Keratinocyte (primary cell): ENCODE measurements at regions not wholly inside any gene's neighbourhood (a gene's known extent, or its start where the extent isn't known, plus 50 kb on each side); places are given as distances from the start of the nearest gene placed in this dataset.

Experiments used
- DNase-seq: peaks from one replicate; pipeline ENCODE4 v3.0.0-alpha.2; 2011; ENCODE audit warnings: low read depth, missing footprints, low spot score
- FAIRE-seq: peaks from 2 replicates; lab custom pipeline; 2011; peaks lifted over from hg19 to GRCh38; lab: Jason Lieb, UNC
- H2AFZ ChIP-seq: 2 replicates; pipeline ENCODE4 v1.6.0; 2012; ENCODE audit warnings: low read length, control low read depth, inconsistent platforms; ENCODE audit not compliant: control insufficient read depth
- H3K27ac ChIP-seq: 2 replicates; pipeline ENCODE4 v1.5.1; 2011; ENCODE audit warnings: low read length; ENCODE audit not compliant: control insufficient read depth, insufficient read depth
- H3K27me3 ChIP-seq: 3 replicates; pipeline ENCODE4 v1.6.0; 2011; ENCODE audit warnings: low read length; ENCODE audit not compliant: control insufficient read depth, insufficient read depth; ENCODE audit errors: extremely low read depth
- H3K36me3 ChIP-seq, 2 experiments: 2 replicates in 1 of 2; 3 replicates in 1 of 2; pipeline ENCODE4 v1.5.1; 2011; ENCODE audit warnings: low read length in 2 of 2, mild to moderate bottlenecking in 1 of 2; ENCODE audit not compliant: control insufficient read depth in 2 of 2, insufficient read depth in 2 of 2; ENCODE audit errors: extremely low read depth in 1 of 2
- H3K4me1 ChIP-seq: 3 replicates; pipeline ENCODE4 v1.5.1; 2011; ENCODE audit warnings: low read length; ENCODE audit not compliant: control insufficient read depth, insufficient read depth; ENCODE audit errors: extremely low read depth
- H3K4me2 ChIP-seq: 3 replicates; pipeline ENCODE4 v1.6.0; 2011; ENCODE audit warnings: low read depth, low read length; ENCODE audit not compliant: control insufficient read depth, insufficient read depth; ENCODE audit errors: extremely low read depth
- H3K4me3 ChIP-seq, 3 experiments: fragments of 200-600 bp in 1 of 3; sonication (generic) in 1 of 3; 2 replicates in 2 of 3; 3 replicates in 1 of 3; pipeline ENCODE4 v1.5.1; 2011 to 2016; ENCODE audit warnings: low read length in 3 of 3, mild to moderate bottlenecking in 3 of 3, control low read depth in 2 of 3, inconsistent platforms in 1 of 3, low read depth in 1 of 3, mixed read lengths in 1 of 3, mixed run types in 1 of 3, moderate library complexity in 1 of 3; ENCODE audit not compliant: control insufficient read depth in 2 of 3, insufficient read depth in 2 of 3; ENCODE audit errors: extremely low read depth in 1 of 3
- H3K79me2 ChIP-seq: 2 replicates; pipeline ENCODE4 v1.6.0; 2012; ENCODE audit warnings: low read length; ENCODE audit not compliant: control insufficient read depth, insufficient read depth
- H3K9ac ChIP-seq: 3 replicates; pipeline ENCODE4 v1.6.0; 2011; ENCODE audit warnings: low read length; ENCODE audit not compliant: control insufficient read depth, insufficient read depth; ENCODE audit errors: extremely low read depth
- H3K9me1 ChIP-seq: 3 replicates; pipeline ENCODE4 v1.6.0; 2011; ENCODE audit warnings: low read length; ENCODE audit not compliant: control insufficient read depth, insufficient read depth; ENCODE audit errors: extremely low read depth
- H3K9me3 ChIP-seq: 2 replicates; pipeline ENCODE4 v1.5.1; 2012; ENCODE audit warnings: low read depth, low read length; ENCODE audit not compliant: control insufficient read depth
- H4K20me1 ChIP-seq: 3 replicates; pipeline ENCODE4 v1.6.0; 2011; ENCODE audit warnings: low read length; ENCODE audit not compliant: control insufficient read depth, insufficient read depth; ENCODE audit errors: extremely low read depth
- CTCF ChIP-seq, 3 experiments: IDR thresholded peaks in 1 of 3; conservative IDR thresholded peaks in 1 of 3; optimal IDR thresholded peaks in 1 of 3; 2 replicates in 2 of 3; 3 replicates in 1 of 3; pipeline versions ENCODE3 to v1.5.1; 2011; ENCODE audit warnings: low read length in 3 of 3, mild to moderate bottlenecking in 3 of 3, moderate library complexity in 2 of 3, control low read depth in 1 of 3, inconsistent platforms in 1 of 3; ENCODE audit not compliant: insufficient read depth in 2 of 3; ENCODE audit errors: extremely low read depth in 1 of 3
- EZH2 ChIP-seq: IDR thresholded peaks from one replicate; pipeline ENCODE4 v1.6.1; 2012; ENCODE audit warnings: inconsistent platforms, mild to moderate bottlenecking, low read length, moderate library complexity
- dilution Hi-C: fragments of 300-500 bp; cut with MboI; formaldehyde crosslinking; loops from one replicate; pipeline ENCODE4 v1.7.0; 2020; ENCODE audit warnings: low sequenced_read_pairs; ENCODE audit not compliant: extremely low pct_ligation_motif_present

- Histone ChIP-seq H3K4me3 (no peak overlapping the region), H3K4me1 (no peaks in the 10 kb centered on the region), H3K27ac (no peak overlapping the region), H3K9me3 (peaks cover 2% of the 10 kb centered on the region), H3K9me1 (no peaks in the 10 kb centered on the region), H2AFZ (no peak overlapping the region), H3K9ac (no peak overlapping the region), H3K27me3 (no peaks in the 10 kb centered on the region), H3K79me2 (no peaks in the 10 kb centered on the region), H4K20me1 (no peaks in the 10 kb centered on the region), H3K4me2 (no peak overlapping the region), H3K36me3 (no peaks in the 10 kb centered on the region)
- dilution Hi-C loops, result no loop called here
- FAIRE-seq (no peak), DNase-seq (no peak)
- TF ChIP-seq CTCF (optimal IDR thresholded peaks at IDR 0.05 in 1 of 3, IDR thresholded peaks at IDR 0.05 in 1 of 3, conservative IDR thresholded peaks at IDR 0.05 in 1 of 3; ENCODE audit: extremely low read depth in 1 of 3, insufficient read depth in 2 of 3, low read length in 3 of 3) (no peak), EZH2 (no peak)
These were observed 247.2 kb downstream of the CTTN start for GRCh38 chr11:70645537-70645936.

GRCh38 chr11:70646272-70647049 is 248.1 kb downstream of the CTTN start:
- H3K4me1 ChIP-seq, result no peaks in the 10 kb centered on the region
- no peaks in the 10 kb centered on the region for H3K79me2 ChIP-seq
- no peaks in the 10 kb centered on the region for H3K9me1 ChIP-seq
- H3K27me3 ChIP-seq, result no peaks in the 10 kb centered on the region
- H3K36me3 ChIP-seq, result no peaks in the 10 kb centered on the region
- no peak overlapping the region for H3K9ac ChIP-seq
- no peak for FAIRE-seq
- no peak for TF ChIP-seq EZH2
- no peak for TF ChIP-seq CTCF (optimal IDR thresholded peaks at IDR 0.05 in 1 of 3, IDR thresholded peaks at IDR 0.05 in 1 of 3, conservative IDR thresholded peaks at IDR 0.05 in 1 of 3; ENCODE audit: extremely low read depth in 1 of 3, insufficient read depth in 2 of 3, low read length in 3 of 3)
- H4K20me1 ChIP-seq, result no peaks in the 10 kb centered on the region
- H3K27ac ChIP-seq, result no peak overlapping the region
- H3K4me2 ChIP-seq, result no peak overlapping the region
- no peak for DNase-seq
- H3K4me3 ChIP-seq, result no peak overlapping the region
- H2AFZ ChIP-seq, result no peak overlapping the region
- peaks cover 2% of the 10 kb centered on the region for H3K9me3 ChIP-seq
- dilution Hi-C loops, result no loop called here
